ENCODE measurements at regions not wholly inside any gene's neighbourhood (a gene's known extent, or its start where the extent isn't known, plus 50 kb on each side); places are given as distances from the start of the nearest gene placed in this dataset.

DNA sequence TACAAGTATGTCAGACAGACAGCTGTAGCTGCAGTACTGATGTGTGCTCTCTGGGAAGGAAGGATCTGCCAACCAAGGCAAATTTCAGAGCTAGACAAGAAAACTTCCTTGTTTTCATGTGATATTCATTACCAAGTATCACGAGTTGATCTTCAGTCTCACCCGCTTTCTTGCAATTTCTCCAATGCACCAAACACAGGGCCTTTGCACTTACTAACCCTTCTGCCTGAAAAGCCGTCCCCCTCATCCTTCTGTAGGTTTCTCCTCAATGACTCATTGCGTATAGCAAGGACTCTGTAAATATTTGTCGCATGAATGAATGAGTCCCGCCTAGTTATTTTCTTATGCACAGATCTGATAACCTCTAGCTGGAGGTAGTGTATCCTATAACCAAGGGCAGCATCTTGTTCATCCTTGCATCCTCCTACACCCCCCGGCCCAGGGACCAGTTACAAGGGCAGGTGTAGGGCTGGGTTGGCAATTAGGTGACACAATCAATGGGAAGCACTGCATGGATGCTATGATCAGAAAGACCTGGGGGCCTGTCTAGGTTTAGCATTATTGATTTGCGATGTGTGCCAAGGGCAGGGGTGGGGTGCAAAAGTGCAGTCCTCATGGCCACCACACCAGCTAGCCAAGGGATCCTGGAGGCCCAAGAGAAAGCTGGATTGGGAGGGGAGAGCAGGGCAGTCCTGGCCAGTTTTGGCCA is 51.4 kb upstream of the GPR157 start:
- TF ChIP-seq, protein P1, sequence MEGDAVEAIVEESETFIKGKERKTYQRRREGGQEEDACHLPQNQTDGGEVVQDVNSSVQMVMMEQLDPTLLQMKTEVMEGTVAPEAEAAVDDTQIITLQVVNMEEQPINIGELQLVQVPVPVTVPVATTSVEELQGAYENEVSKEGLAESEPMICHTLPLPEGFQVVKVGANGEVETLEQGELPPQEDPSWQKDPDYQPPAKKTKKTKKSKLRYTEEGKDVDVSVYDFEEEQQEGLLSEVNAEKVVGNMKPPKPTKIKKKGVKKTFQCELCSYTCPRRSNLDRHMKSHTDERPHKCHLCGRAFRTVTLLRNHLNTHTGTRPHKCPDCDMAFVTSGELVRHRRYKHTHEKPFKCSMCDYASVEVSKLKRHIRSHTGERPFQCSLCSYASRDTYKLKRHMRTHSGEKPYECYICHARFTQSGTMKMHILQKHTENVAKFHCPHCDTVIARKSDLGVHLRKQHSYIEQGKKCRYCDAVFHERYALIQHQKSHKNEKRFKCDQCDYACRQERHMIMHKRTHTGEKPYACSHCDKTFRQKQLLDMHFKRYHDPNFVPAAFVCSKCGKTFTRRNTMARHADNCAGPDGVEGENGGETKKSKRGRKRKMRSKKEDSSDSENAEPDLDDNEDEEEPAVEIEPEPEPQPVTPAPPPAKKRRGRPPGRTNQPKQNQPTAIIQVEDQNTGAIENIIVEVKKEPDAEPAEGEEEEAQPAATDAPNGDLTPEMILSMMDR (IDR thresholded peaks at IDR 0.05) = no peak
- TF ChIP-seq POLR2A (IDR thresholded peaks at IDR 0.05) = no peak

All from Peyer's patch (tissue), 4 donors.